Type B pancreatic cell (in vitro differentiated cells): ENCODE measurements at regions not wholly inside any gene's neighbourhood (a gene's known extent, or its start where the extent isn't known, plus 50 kb on each side); places are given as distances from the start of the nearest gene placed in this dataset.

Source experiments
- DNase-seq: peaks from one replicate; pipeline ENCODE4 v3.0.0; 2021; ENCODE audit warnings: mixed read lengths; ENCODE audit not compliant: unreplicated experiment; ENCODE audit errors: extremely low spot score
- H3K27ac Mint-ChIP-seq: 2 replicates; pipeline ENCODE4 v1.8.0; 2021; ENCODE audit warnings: mild to moderate bottlenecking, mixed read lengths
- H3K27me3 Mint-ChIP-seq: 2 replicates; pipeline ENCODE4 v1.8.0; 2021; ENCODE audit warnings: mixed read lengths
- H3K36me3 Mint-ChIP-seq: 2 replicates; pipeline ENCODE4 v1.8.0; 2021; ENCODE audit warnings: mixed read lengths
- H3K4me1 Mint-ChIP-seq: one replicate; pipeline ENCODE4 v1.8.0; 2021; ENCODE audit warnings: mixed read lengths; ENCODE audit not compliant: unreplicated experiment
- H3K4me3 Mint-ChIP-seq: 2 replicates; pipeline ENCODE4 v1.8.0; 2021; ENCODE audit warnings: mild to moderate bottlenecking, mixed read lengths
- H3K9me3 Mint-ChIP-seq: 2 replicates; pipeline ENCODE4 v1.8.0; 2021; ENCODE audit warnings: mixed read lengths
- CTCF ChIP-seq: fragments of 200-600 bp; sonication (generic); conservative IDR thresholded peaks from 2 replicates; pipeline ENCODE4 v1.5.0; 2021; ENCODE audit warnings: antibody characterized with exemption, mild to moderate bottlenecking

GRCh38 chr2:66957677-66958076 lies 439.5 kb upstream of the ETAA1 start:
- no peak overlapping the region for H3K4me3 Mint-ChIP-seq
- peaks cover 3% of the 10 kb centered on the region for H3K27me3 Mint-ChIP-seq
- peaks cover 4% of the 10 kb centered on the region for H3K9me3 Mint-ChIP-seq
- DNase-seq: no peak
- no peak overlapping the region for H3K27ac Mint-ChIP-seq
- no peak for TF ChIP-seq CTCF
- peaks cover 41% of the 10 kb centered on the region for H3K4me1 Mint-ChIP-seq
- H3K36me3 Mint-ChIP-seq: peaks cover 4% of the 10 kb centered on the region

GRCh38 chr2:66960161-66960560 lies 437.0 kb upstream of the ETAA1 start:
- Mint-ChIP-seq H3K4me1 (peaks cover 59% of the 10 kb centered on the region), H3K27me3 (peaks cover 3% of the 10 kb centered on the region), H3K36me3 (peaks cover 4% of the 10 kb centered on the region), H3K27ac (peak overlapping the region; percentile 32), H3K9me3 (peaks cover 4% of the 10 kb centered on the region), H3K4me3 (no peak overlapping the region)
- DNase-seq: no peak
- TF ChIP-seq CTCF: no peak

GRCh38 chr2:66962716-66963115 lies 434.4 kb upstream of the ETAA1 start:
- Mint-ChIP-seq H3K4me3 (peak overlapping the region; percentile 18), H3K27ac (peak overlapping the region; percentile 12), H3K27me3 (peaks cover 3% of the 10 kb centered on the region), H3K9me3 (no peaks in the 10 kb centered on the region), H3K36me3 (no peaks in the 10 kb centered on the region), H3K4me1 (peaks cover 36% of the 10 kb centered on the region)
- DNase-seq: peak; percentile 78
- TF ChIP-seq CTCF: no peak

- Mint-ChIP-seq H3K27me3 (peaks cover 8% of the 10 kb centered on the region), H3K9me3 (peaks cover 8% of the 10 kb centered on the region), H3K4me1 (peaks cover 32% of the 10 kb centered on the region), H3K27ac (no peak overlapping the region), H3K4me3 (no peak overlapping the region), H3K36me3 (no peaks in the 10 kb centered on the region)
- no peak for TF ChIP-seq CTCF
- DNase-seq: no peak
These were observed 430.5 kb upstream of the ETAA1 start for GRCh38 chr2:66966631-66967030.

- Mint-ChIP-seq H3K4me1 (peaks cover 13% of the 10 kb centered on the region), H3K27ac (no peak overlapping the region), H3K27me3 (peaks cover 8% of the 10 kb centered on the region), H3K9me3 (peaks cover 8% of the 10 kb centered on the region), H3K4me3 (no peak overlapping the region), H3K36me3 (no peaks in the 10 kb centered on the region)
- TF ChIP-seq CTCF: no peak
- no peak for DNase-seq
These were observed 428.2 kb upstream of the ETAA1 start for GRCh38 chr2:66968946-66969345.

GRCh38 chr2:66981074-66981473 lies 416.1 kb upstream of the ETAA1 start:
- Mint-ChIP-seq H3K4me1 (peaks cover 4% of the 10 kb centered on the region), H3K27ac (no peak overlapping the region), H3K36me3 (peaks cover 4% of the 10 kb centered on the region), H3K27me3 (no peaks in the 10 kb centered on the region), H3K4me3 (no peak overlapping the region), H3K9me3 (peaks cover 9% of the 10 kb centered on the region)
- TF ChIP-seq CTCF: no peak
- no peak for DNase-seq
